RWPE1 (cell line): ENCODE measurements at regions not wholly inside any gene's neighbourhood (a gene's known extent, or its start where the extent isn't known, plus 50 kb on each side); places are given as distances from the start of the nearest gene placed in this dataset.

Experiments
- CTCF ChIA-PET: fragments of 350-600 bp; sonication (Branson Sonifier 250); formaldehyde crosslinking; extraction: SDS; loops from one replicate; lab custom pipeline; 2021; lab: Yijun Ruan, JAX
- POLR2A ChIA-PET: fragments of 400-600 bp; formaldehyde crosslinking; extraction: SDS; loops from one replicate; lab custom pipeline; 2020; ENCODE audit warnings: antibody characterized with exemption; ENCODE audit not compliant: low non-redundant PET; lab: Yijun Ruan, JAX
- DNase-seq: peaks from one replicate; pipeline ENCODE4 v3.0.0; 2012; ENCODE audit warnings: low spot score
- H3K27ac ChIP-seq: fragments of 450-650 bp; 2 replicates; pipeline ENCODE4 v1.5.1; 2017
- TF ChIP-seq, protein P1 (sequence below): fragments of 450-650 bp; conservative IDR thresholded peaks from 2 replicates; pipeline ENCODE4 v1.5.1; 2017; ENCODE audit warnings: low read depth, mild to moderate bottlenecking

DNA sequence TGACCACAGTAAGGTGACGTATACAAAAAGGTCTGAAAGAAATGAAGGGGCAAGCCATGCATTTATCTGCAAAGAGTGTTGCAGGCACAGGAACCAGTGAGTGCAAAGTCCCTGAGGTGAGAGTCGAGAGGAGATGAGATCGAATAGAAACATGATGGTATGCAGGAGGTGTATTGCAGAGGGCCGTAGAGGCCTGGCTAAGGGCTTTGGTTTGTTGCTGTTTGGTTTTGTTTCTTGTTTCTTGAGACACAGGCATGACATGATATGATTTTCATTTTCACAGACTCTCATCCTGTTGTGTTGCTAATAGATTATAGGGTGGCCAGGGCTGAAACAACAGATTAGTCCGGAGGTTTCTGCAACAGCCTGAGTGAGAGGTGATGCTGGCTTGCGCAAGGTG, 80.4 kb downstream of the HSPH1 start:
- ChIA-PET POLR2A (no interaction called here), CTCF (no interaction called here)
- DNase-seq, result no peak
- no peak overlapping the region for H3K27ac ChIP-seq
- TF ChIP-seq, protein P1, sequence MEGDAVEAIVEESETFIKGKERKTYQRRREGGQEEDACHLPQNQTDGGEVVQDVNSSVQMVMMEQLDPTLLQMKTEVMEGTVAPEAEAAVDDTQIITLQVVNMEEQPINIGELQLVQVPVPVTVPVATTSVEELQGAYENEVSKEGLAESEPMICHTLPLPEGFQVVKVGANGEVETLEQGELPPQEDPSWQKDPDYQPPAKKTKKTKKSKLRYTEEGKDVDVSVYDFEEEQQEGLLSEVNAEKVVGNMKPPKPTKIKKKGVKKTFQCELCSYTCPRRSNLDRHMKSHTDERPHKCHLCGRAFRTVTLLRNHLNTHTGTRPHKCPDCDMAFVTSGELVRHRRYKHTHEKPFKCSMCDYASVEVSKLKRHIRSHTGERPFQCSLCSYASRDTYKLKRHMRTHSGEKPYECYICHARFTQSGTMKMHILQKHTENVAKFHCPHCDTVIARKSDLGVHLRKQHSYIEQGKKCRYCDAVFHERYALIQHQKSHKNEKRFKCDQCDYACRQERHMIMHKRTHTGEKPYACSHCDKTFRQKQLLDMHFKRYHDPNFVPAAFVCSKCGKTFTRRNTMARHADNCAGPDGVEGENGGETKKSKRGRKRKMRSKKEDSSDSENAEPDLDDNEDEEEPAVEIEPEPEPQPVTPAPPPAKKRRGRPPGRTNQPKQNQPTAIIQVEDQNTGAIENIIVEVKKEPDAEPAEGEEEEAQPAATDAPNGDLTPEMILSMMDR, result no peak

DNA sequence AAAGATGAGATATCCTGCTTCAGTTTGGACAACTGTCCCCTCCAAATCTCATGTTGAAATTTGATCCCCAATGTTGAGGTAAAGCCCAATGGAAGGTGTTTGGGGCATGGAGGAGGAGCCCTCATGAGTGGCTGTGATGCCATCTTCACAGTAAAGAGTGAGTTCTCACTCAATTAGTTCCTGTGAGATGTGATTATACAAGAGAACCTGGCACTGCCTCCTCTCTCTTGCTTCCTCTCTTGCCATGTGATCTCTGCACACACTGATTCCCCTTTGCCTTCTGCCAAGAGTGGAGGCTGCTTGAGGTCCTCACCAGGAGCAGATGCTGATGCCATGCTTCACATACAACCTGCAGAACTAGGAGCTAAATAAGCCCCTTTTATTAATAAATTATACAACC, 86.9 kb downstream of the HSPH1 start:
- TF ChIP-seq, protein P1, result no peak
- no peak for DNase-seq
- CTCF ChIA-PET, result no interaction called here
- POLR2A ChIA-PET, result no interaction called here
- H3K27ac ChIP-seq, result no peak overlapping the region

DNA sequence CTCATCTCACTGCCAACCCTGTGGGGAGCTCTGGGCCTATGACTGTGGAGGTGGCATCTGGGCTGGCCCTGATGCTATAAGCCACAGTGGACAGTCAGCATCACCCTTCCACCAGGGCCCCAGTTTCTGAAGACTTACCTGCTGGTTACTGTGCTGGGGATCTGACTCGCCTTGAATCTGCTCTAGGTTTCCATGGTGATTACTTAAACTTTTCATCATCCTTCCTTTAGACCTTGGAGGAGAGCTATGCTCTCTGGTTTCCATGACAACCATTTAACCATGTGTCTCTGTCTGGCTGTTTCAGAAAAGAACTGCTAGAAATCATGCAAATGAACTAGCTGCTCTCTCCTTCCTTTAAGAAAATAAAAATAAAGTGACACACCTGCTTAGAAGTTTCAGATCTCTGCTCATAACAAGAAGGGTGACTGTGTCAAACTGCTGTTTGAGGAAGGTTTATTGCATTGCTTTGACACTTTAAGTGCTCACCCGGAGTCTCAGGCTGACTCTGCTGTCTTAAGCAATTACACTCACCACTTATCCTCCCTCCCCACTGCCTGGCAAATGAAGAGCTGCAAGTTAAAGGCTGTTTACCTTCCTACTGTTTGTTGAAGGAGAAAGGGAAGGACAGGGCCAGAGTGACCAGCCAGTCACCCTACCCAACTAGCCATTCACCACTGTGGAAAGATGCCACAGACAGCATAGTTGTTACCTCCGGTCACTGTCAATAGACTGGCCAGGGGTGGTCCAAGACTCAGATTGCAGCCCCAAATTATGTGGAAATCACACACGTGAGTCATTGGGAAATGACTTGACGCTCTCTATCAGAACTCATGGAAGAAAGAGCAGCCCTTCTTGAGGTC, 87.6 kb downstream of the HSPH1 start:
- no peak for DNase-seq
- no peak overlapping the region for H3K27ac ChIP-seq
- TF ChIP-seq, protein P1, result no peak
- ChIA-PET CTCF (no interaction called here), POLR2A (no interaction called here)

DNA sequence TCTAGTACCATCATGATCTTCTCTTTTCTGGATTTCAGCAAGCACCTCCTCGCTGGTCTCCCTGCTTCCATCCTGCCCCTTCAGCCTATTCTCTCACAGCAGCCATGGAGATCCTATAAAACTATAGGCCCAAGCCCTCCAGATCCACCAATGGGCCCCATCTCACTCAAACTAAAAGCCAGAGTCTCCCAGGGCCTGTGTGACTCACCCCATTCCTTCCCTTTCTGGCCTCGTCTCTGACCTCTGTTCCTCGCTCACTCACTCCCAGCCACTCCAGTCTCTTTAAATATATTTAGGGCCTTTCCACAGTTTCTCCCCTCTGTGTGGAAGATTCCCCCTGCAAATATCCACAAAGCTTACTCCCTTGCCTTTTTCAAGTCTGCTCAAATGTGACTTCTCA, 89.7 kb downstream of the HSPH1 start:
- H3K27ac ChIP-seq, result no peak overlapping the region
- no peak for DNase-seq
- TF ChIP-seq, protein P1, result no peak
- ChIA-PET POLR2A (no interaction called here), CTCF (no interaction called here)

DNA sequence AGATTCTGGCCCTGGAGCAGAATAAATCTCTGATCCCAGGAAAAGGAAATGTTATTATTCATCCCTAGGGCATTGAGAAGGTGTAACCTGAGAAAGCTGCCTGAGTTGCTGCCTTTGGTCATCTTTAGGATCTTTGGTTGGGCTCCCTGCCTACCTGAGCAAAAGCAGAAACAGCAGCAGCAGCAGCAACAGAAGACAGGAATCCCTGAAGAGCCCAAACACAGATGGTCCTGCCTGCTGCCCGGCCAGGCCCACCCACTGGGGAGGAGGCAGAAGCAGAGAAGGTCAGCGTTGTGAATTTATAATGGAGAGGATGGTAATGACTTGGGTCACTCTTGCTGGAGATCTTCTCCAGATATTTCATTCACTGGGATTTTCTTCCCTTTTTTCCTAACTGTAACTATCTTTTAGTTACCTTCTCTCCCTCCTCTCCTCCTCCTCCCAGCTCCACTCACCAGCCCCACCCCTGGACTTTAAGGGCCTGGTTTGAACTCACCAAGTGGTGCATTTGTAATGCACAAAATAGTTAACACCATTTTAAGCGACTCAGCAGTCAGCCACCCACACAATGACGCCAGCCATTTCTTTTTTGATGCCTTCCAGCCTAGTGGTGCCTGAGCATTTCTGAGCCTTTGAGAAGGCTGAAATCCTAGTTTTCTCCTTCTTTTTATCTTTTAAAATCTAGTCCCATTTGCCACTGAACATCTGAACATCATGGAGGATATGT, 91.7 kb downstream of the HSPH1 start:
- no peak overlapping the region for H3K27ac ChIP-seq
- TF ChIP-seq, protein P1, result no peak
- no peak for DNase-seq
- POLR2A ChIA-PET, result no interaction called here
- CTCF ChIA-PET, result interaction anchor here (0.5 kb wide), 1 partner anchor 129 kb away, joined by 4 read pairs; no protein-coding TSS in a partner anchor

DNA sequence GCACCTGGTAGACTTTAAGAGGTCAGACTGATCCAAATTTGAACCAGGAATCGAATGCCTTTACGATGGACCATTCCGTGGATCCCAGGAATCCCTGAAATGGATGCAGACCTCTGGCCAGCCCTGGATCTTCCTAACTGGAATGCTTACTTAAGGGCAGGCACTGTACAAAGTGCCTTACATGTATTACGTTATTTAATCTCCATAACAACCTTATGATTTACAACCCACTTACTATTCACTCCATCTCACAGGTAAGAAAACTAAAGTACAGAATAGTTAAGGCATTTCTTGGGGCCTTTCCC, 93.6 kb downstream of the HSPH1 start:
- H3K27ac ChIP-seq, result no peak overlapping the region
- CTCF ChIA-PET, result interaction anchor here (0.6 kb wide), 1 partner anchor 551 kb away, joined by 5 read pairs; no protein-coding TSS in a partner anchor
- TF ChIP-seq, protein P1, result no peak
- POLR2A ChIA-PET, result no interaction called here
- DNase-seq, result no peak
